HCT116 (cell line): ENCODE measurements at regions not wholly inside any gene's neighbourhood (a gene's known extent, or its start where the extent isn't known, plus 50 kb on each side); places are given as distances from the start of the nearest gene placed in this dataset.

Source experiments
- ATAC-seq: fragments of 200-7000 bp; cut with Tn5 transposase; 2 replicates; pipeline ENCODE4 v1.9.1; 2020; ENCODE audit warnings: mild to moderate bottlenecking, moderate library complexity
- BruUV-seq: library from RNA; stranded (reverse); fragments of 400-500 nt; replicated peaks from 2 replicates; lab custom pipeline; 2021; lab: Mats Ljungman, UMichigan
- CTCF ChIA-PET: fragments of 300-600 bp; sonication (Branson Sonifier 250); formaldehyde crosslinking; loops from one replicate; lab custom pipeline; 2021; ENCODE audit warnings: antibody characterized with exemption; lab: Charles Lee
- POLR2A ChIA-PET: fragments of 300-600, 350-600 bp; sonication (Branson Sonifier 250); formaldehyde crosslinking; loops from one replicate; lab custom pipeline; 2021; ENCODE audit warnings: antibody characterized with exemption; lab: Charles Lee
- RAD21 ChIA-PET, 2 experiments: fragments of 300-600 bp; sonication (Branson Sonifier 250); formaldehyde crosslinking; loops; one replicate each; lab custom pipeline; 2023; ENCODE audit warnings: low total read pairs in 2 of 2; ENCODE audit not compliant: uncharacterized antibody in 2 of 2, unreplicated experiment in 2 of 2, low non-redundant PET in 1 of 2; lab: Charles Lee
- DNase-seq: peaks from one replicate; pipeline ENCODE4 v3.0.0-alpha.2; 2010; ENCODE audit warnings: low read depth, low spot score
- H2AFZ ChIP-seq: fragments of 200-600 bp; shearing (Covaris generic), sonication (generic); 2 replicates; pipeline ENCODE4 v1.6.1; 2017; ENCODE audit warnings: low read depth, mixed run types, mixed read lengths, antibody characterized with exemption, low read length; ENCODE audit not compliant: poor library complexity, severe bottlenecking
- H3K27ac ChIP-seq: 2 replicates; pipeline ENCODE4 v1.5.1; 2012; ENCODE audit warnings: low read depth, low read length
- H3K27me3 ChIP-seq: fragments of 200-600 bp; sonication (generic); 2 replicates; pipeline ENCODE4 v1.6.1; 2016; ENCODE audit warnings: mixed run types, low read length, mixed read lengths; ENCODE audit not compliant: insufficient read depth
- H3K36me3 ChIP-seq, 2 experiments: fragments of 200-500 bp in 1 of 2; fragments of 200-600 bp in 1 of 2; sonication (Bioruptor generic) in 1 of 2; sonication (generic) in 1 of 2; 2 replicates each; pipeline versions ENCODE4 v1.5.1 to v1.6.1; 2014 to 2016; ENCODE audit warnings: low read length in 2 of 2, inconsistent platforms in 1 of 2, mixed read lengths in 1 of 2, mixed run types in 1 of 2; ENCODE audit not compliant: insufficient read depth in 2 of 2, control insufficient read depth in 1 of 2
- H3K4me1 ChIP-seq, 2 experiments: fragments of 200-600 bp in 1 of 2; sonication (generic) in 1 of 2; 2 replicates each; pipeline versions ENCODE4 v1.5.1 to v1.6.1; 2012 to 2017; ENCODE audit warnings: low read length in 2 of 2, inconsistent platforms in 1 of 2, mild to moderate bottlenecking in 1 of 2, mixed read lengths in 1 of 2, mixed run types in 1 of 2, moderate library complexity in 1 of 2; ENCODE audit not compliant: insufficient read depth in 2 of 2, control insufficient read depth in 1 of 2
- H3K4me2 ChIP-seq: fragments of 200-600 bp; sonication (generic); 2 replicates; pipeline ENCODE4 v1.6.1; 2017; ENCODE audit warnings: mixed run types, low read length, mixed read lengths
- H3K4me3 ChIP-seq, 2 experiments: fragments of 200-600 bp in 1 of 2; sonication (generic) in 1 of 2; replicated peaks in 1 of 2; 2 replicates each; pipeline ENCODE4 v1.5.1; 2011 to 2016; ENCODE audit warnings: low read length in 2 of 2, control low read depth in 1 of 2, low read depth in 1 of 2, mild to moderate bottlenecking in 1 of 2, mixed read lengths in 1 of 2, mixed run types in 1 of 2
- H3K79me2 ChIP-seq: fragments of 200-600 bp; sonication (generic); 2 replicates; pipeline ENCODE4 v1.6.1; 2017; ENCODE audit warnings: mild to moderate bottlenecking, mixed run types, low read length, moderate library complexity, mixed read lengths; ENCODE audit not compliant: insufficient read depth
- H3K9ac ChIP-seq: fragments of 200-600 bp; sonication (generic); 2 replicates; pipeline ENCODE4 v1.6.1; 2016; ENCODE audit warnings: low read length, mixed read lengths
- H3K9me2 ChIP-seq: fragments of 200-600 bp; sonication (generic), shearing (Covaris generic); 2 replicates; pipeline ENCODE4 v1.6.1; 2017; ENCODE audit warnings: mixed run types, mild to moderate bottlenecking, moderate library complexity; ENCODE audit not compliant: insufficient read depth
- H3K9me3 ChIP-seq, 2 experiments: fragments of 200-500 bp in 1 of 2; fragments of 200-600 bp in 1 of 2; sonication (Bioruptor generic) in 1 of 2; sonication (generic) in 1 of 2; 2 replicates each; pipeline ENCODE4 v1.6.1; 2014 to 2017; ENCODE audit warnings: low read length in 2 of 2, mixed read lengths in 2 of 2, inconsistent platforms in 1 of 2, low read depth in 1 of 2, mild to moderate bottlenecking in 1 of 2, mixed run types in 1 of 2, moderate library complexity in 1 of 2; ENCODE audit not compliant: control insufficient read depth in 1 of 2, insufficient read depth in 1 of 2
- H4K20me1 ChIP-seq: fragments of 200-600 bp; sonication (generic), shearing (Covaris generic); 2 replicates; pipeline ENCODE4 v1.6.1; 2017; ENCODE audit warnings: mixed run types, mild to moderate bottlenecking, moderate library complexity; ENCODE audit not compliant: insufficient read depth
- CEBPB ChIP-seq: IDR thresholded peaks from 2 replicates; pipeline ENCODE4 v1.6.1; 2012; ENCODE audit warnings: low read depth
- EGR1 ChIP-seq: IDR thresholded peaks from 2 replicates; pipeline ENCODE4 v1.6.1; 2012; ENCODE audit warnings: low read depth
- EZH2 ChIP-seq: fragments of 200-600 bp; sonication (generic); IDR thresholded peaks from 2 replicates; pipeline ENCODE4 v1.6.1; 2017; ENCODE audit warnings: antibody characterized with exemption, mixed run types
- POLR2A ChIP-seq: IDR thresholded peaks from 2 replicates; pipeline ENCODE4 v1.7.0; 2011; ENCODE audit warnings: borderline replicate concordance; ENCODE audit not compliant: insufficient read depth, insufficient read length; ENCODE audit errors: extremely low read depth
- REST ChIP-seq: IDR thresholded peaks from 2 replicates; pipeline ENCODE4 v1.6.1; 2012; ENCODE audit warnings: low read depth
- SP1 ChIP-seq: IDR thresholded peaks from 2 replicates; pipeline ENCODE4 v1.6.1; 2012; ENCODE audit warnings: low read depth
- TCF7L2 ChIP-seq: IDR thresholded peaks from 2 replicates; pipeline ENCODE4 v1.7.0; 2011; ENCODE audit warnings: borderline replicate concordance, inconsistent platforms; ENCODE audit not compliant: insufficient read depth, insufficient read length; ENCODE audit errors: extremely low read depth
- intact Hi-C: fragments of 100-400 bp; cut with micrococcal nuclease; formaldehyde crosslinking; loops from 2 replicates; pipeline ENCODE4 v1.10.0; 2022

DNA sequence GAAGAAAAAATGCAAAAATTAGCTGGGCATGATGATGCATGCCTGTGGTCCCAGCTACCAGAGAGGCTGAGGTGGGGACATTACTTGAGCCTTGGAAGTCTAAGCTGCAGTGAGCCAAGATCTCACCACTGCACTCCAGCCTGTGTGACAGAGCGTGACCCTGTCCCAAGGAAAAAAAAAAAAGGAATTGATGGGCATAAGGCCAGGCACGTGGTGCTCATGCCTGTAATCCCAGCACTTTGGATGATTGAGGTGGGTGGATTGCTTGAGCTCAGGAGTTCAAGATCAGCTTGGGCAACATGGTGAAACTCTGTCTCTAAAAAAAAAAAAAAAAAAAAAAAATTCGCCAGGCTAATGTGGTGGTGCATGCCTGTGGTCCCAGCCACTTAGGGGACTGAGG is 55.8 kb upstream of the ATP2B4 start:
- H3K4me3 ChIP-seq = no peak overlapping the region
- H3K4me2 ChIP-seq = no peak overlapping the region
- no peak overlapping the region for H3K9ac ChIP-seq
- ChIA-PET RAD21 (no interaction called here), POLR2A (no interaction called here), CTCF (interaction anchor here (0.7 kb wide), 1 partner anchor 13 kb away, joined by 3 read pairs; no protein-coding TSS in a partner anchor)
- no peak for DNase-seq
- no peaks in the 10 kb centered on the region for H4K20me1 ChIP-seq
- TF ChIP-seq SP1 (no peak), EGR1 (no peak)
- TF ChIP-seq, all 23 proteins: peak for 0
- Histone ChIP-seq H3K79me2 (no peaks in the 10 kb centered on the region), H3K27me3 (no peaks in the 10 kb centered on the region), H3K4me1 (no peaks in the 10 kb centered on the region), H2AFZ (no peak overlapping the region), H3K27ac (no peak overlapping the region), H3K9me2 (no peaks in the 10 kb centered on the region), H3K9me3 (no peaks in the 10 kb centered on the region), H3K36me3 (no peaks in the 10 kb centered on the region)
- no TSS peak for BruUV-seq
- intact Hi-C loops = no loop called here
- no peak for ATAC-seq

- ChIA-PET POLR2A (no interaction called here), RAD21 (no interaction called here), CTCF (interaction anchor here (0.7 kb wide), 1 partner anchor 12 kb away, joined by 3 read pairs; no protein-coding TSS in a partner anchor)
- BruUV-seq = no TSS peak
- TF ChIP-seq EZH2 (no peak), REST (no peak), POLR2A (no peak), EGR1 (no peak), CEBPB (no peak), TCF7L2 (no peak)
- Histone ChIP-seq H3K9ac (no peak overlapping the region), H3K9me2 (no peaks in the 10 kb centered on the region), H2AFZ (no peak overlapping the region), H3K36me3 (no peaks in the 10 kb centered on the region), H3K4me1 (no peaks in the 10 kb centered on the region), H3K27ac (no peak overlapping the region), H4K20me1 (no peaks in the 10 kb centered on the region), H3K79me2 (no peaks in the 10 kb centered on the region), H3K4me2 (no peak overlapping the region), H3K4me3 (no peak overlapping the region), H3K9me3 (no peaks in the 10 kb centered on the region), H3K27me3 (no peaks in the 10 kb centered on the region)
- intact Hi-C loops = loop anchor here (2.0 kb wide), 1 partner anchor 19 kb away; no protein-coding TSS in a partner anchor
- DNase-seq (no peak), ATAC-seq (no peak)
Measured at GRCh38 chr1:203571661-203572060, 55.0 kb upstream of the ATP2B4 start.
